IPS-15b (cell line): ENCODE measurements at regions not wholly inside any gene's neighbourhood (a gene's known extent, or its start where the extent isn't known, plus 50 kb on each side); places are given as distances from the start of the nearest gene placed in this dataset.
"Not testable (repeated sequence)": the region's sequence is repeated elsewhere in the genome, so short reads cannot be mapped to it uniquely, and the experiment has no call there.

ENCODE experiments used
- H3K27me3 ChIP-seq: one replicate; pipeline ENCODE4 v1.6.1; 2013; ENCODE audit warnings: low read length; ENCODE audit not compliant: control insufficient read depth, insufficient read depth
- H3K36me3 ChIP-seq: one replicate; pipeline ENCODE4 v1.6.1; 2013; ENCODE audit warnings: low read length; ENCODE audit not compliant: control insufficient read depth, insufficient read depth
- H3K4me1 ChIP-seq: one replicate; pipeline ENCODE4 v1.6.1; 2013; ENCODE audit warnings: mild to moderate bottlenecking, low read length; ENCODE audit not compliant: control insufficient read depth, insufficient read depth
- H3K4me3 ChIP-seq: one replicate; pipeline ENCODE4 v1.5.1; 2013; ENCODE audit warnings: low read depth, low read length
- H3K9ac ChIP-seq: one replicate; pipeline ENCODE4 v1.6.1; 2013; ENCODE audit warnings: low read depth, mild to moderate bottlenecking, low read length
- H3K9me3 ChIP-seq: one replicate; pipeline ENCODE4 v1.6.1; 2013; ENCODE audit warnings: mild to moderate bottlenecking, low read length; ENCODE audit not compliant: control insufficient read depth, insufficient read depth

GRCh38 chr12:78340406-78340805 is 509.7 kb downstream of the NAV3 start:
- H3K36me3 ChIP-seq, result no peaks in the 10 kb centered on the region
- H3K9ac ChIP-seq, result no peak overlapping the region
- no peaks in the 10 kb centered on the region for H3K9me3 ChIP-seq

GRCh38 chr12:78343657-78344056 is 513.0 kb downstream of the NAV3 start:
- H3K9me3 ChIP-seq, result no peaks in the 10 kb centered on the region
- H3K9ac ChIP-seq, result no peak overlapping the region
- no peak overlapping the region for H3K4me3 ChIP-seq
- no peaks in the 10 kb centered on the region for H3K27me3 ChIP-seq
- H3K36me3 ChIP-seq, result no peaks in the 10 kb centered on the region
- H3K4me1 ChIP-seq, result no peaks in the 10 kb centered on the region

More at GRCh38 chr12:78340406-78340805, 509.7 kb downstream of the NAV3 start:
- no peaks in the 10 kb centered on the region for H3K4me1 ChIP-seq
- no peaks in the 10 kb centered on the region for H3K27me3 ChIP-seq
- H3K4me3 ChIP-seq, result no peak overlapping the region

GRCh38 chr12:78359520-78359919 is 505.1 kb upstream of the SYT1 start:
- Histone ChIP-seq H3K4me1 (no peaks in the 10 kb centered on the region), H3K9me3 (no peaks in the 10 kb centered on the region), H3K27me3 (no peaks in the 10 kb centered on the region), H3K4me3 (no peak overlapping the region), H3K9ac (no peak overlapping the region), H3K36me3 (no peaks in the 10 kb centered on the region)

GRCh38 chr12:78361683-78362082 is 502.9 kb upstream of the SYT1 start:
- Histone ChIP-seq H3K9ac (no peak overlapping the region), H3K4me3 (no peak overlapping the region), H3K27me3 (no peaks in the 10 kb centered on the region), H3K36me3 (no peaks in the 10 kb centered on the region), H3K9me3 (no peaks in the 10 kb centered on the region), H3K4me1 (no peaks in the 10 kb centered on the region)

- Histone ChIP-seq H3K9ac (no peak overlapping the region), H3K4me1 (peaks cover 14% of the 10 kb centered on the region), H3K9me3 (no peaks in the 10 kb centered on the region), H3K4me3 (no peak overlapping the region), H3K27me3 (no peaks in the 10 kb centered on the region), H3K36me3 (no peaks in the 10 kb centered on the region)
These were observed 493.3 kb upstream of the SYT1 start for GRCh38 chr12:78371284-78371683.

GRCh38 chr12:78375461-78375860 is 489.1 kb upstream of the SYT1 start:
- H3K4me1 ChIP-seq, result peaks cover 14% of the 10 kb centered on the region
- H3K9me3 ChIP-seq, result peaks cover 8% of the 10 kb centered on the region
- no peak overlapping the region for H3K4me3 ChIP-seq
- no peak overlapping the region for H3K9ac ChIP-seq
- H3K27me3 ChIP-seq, result no peaks in the 10 kb centered on the region
- no peaks in the 10 kb centered on the region for H3K36me3 ChIP-seq

- peaks cover 14% of the 10 kb centered on the region for H3K4me1 ChIP-seq
- no peaks in the 10 kb centered on the region for H3K27me3 ChIP-seq
- no peak overlapping the region for H3K9ac ChIP-seq
- H3K4me3 ChIP-seq, result no peak overlapping the region
- H3K9me3 ChIP-seq, result peaks cover 8% of the 10 kb centered on the region
- no peaks in the 10 kb centered on the region for H3K36me3 ChIP-seq
These were observed 488.3 kb upstream of the SYT1 start for GRCh38 chr12:78376257-78376656.

GRCh38 chr12:78379065-78379464 is 485.5 kb upstream of the SYT1 start:
- H3K36me3 ChIP-seq, H3K4me1 ChIP-seq, H3K9me3 ChIP-seq, H3K4me3 ChIP-seq, H3K9ac ChIP-seq, H3K27me3 ChIP-seq: not testable (repeated sequence)

- Histone ChIP-seq H3K36me3 (no peaks in the 10 kb centered on the region), H3K4me1 (no peaks in the 10 kb centered on the region), H3K9me3 (peaks cover 6% of the 10 kb centered on the region), H3K27me3 (no peaks in the 10 kb centered on the region), H3K4me3 (no peak overlapping the region), H3K9ac (no peak overlapping the region)
These were observed 481.2 kb upstream of the SYT1 start for GRCh38 chr12:78383414-78383813.

- Histone ChIP-seq H3K27me3 (no peaks in the 10 kb centered on the region), H3K9me3 (no peaks in the 10 kb centered on the region), H3K4me1 (no peaks in the 10 kb centered on the region), H3K9ac (no peak overlapping the region), H3K36me3 (no peaks in the 10 kb centered on the region), H3K4me3 (no peak overlapping the region)
These were observed 480.0 kb upstream of the SYT1 start for GRCh38 chr12:78384541-78384940.

- Histone ChIP-seq H3K9me3 (no peaks in the 10 kb centered on the region), H3K9ac (no peak overlapping the region), H3K4me1 (no peaks in the 10 kb centered on the region), H3K36me3 (no peaks in the 10 kb centered on the region), H3K4me3 (no peak overlapping the region), H3K27me3 (no peaks in the 10 kb centered on the region)
These were observed 479.0 kb upstream of the SYT1 start for GRCh38 chr12:78385541-78385940.

- Histone ChIP-seq H3K9me3 (no peaks in the 10 kb centered on the region), H3K27me3 (no peaks in the 10 kb centered on the region), H3K36me3 (no peaks in the 10 kb centered on the region), H3K4me1 (no peaks in the 10 kb centered on the region), H3K4me3 (no peak overlapping the region), H3K9ac (no peak overlapping the region)
These were observed 477.7 kb upstream of the SYT1 start for GRCh38 chr12:78386871-78387270.

GRCh38 chr12:78387721-78388120 is 476.9 kb upstream of the SYT1 start:
- Histone ChIP-seq H3K27me3 (no peaks in the 10 kb centered on the region), H3K9me3 (no peaks in the 10 kb centered on the region), H3K4me1 (no peaks in the 10 kb centered on the region), H3K36me3 (no peaks in the 10 kb centered on the region), H3K9ac (no peak overlapping the region), H3K4me3 (no peak overlapping the region)
